GM21786 (cell line): ENCODE measurements at regions not wholly inside any gene's neighbourhood (a gene's known extent, or its start where the extent isn't known, plus 50 kb on each side); places are given as distances from the start of the nearest gene placed in this dataset.

Experiments used
- ATAC-seq: cut with Tn5 transposase; IDR thresholded peaks from one replicate; pipeline ENCODE4 v1.9.1; 2021; ENCODE audit not compliant: unreplicated experiment

GRCh38 chr7:25850735-25851134 is 301.3 kb upstream of the NFE2L3 start:
- ATAC-seq: no peak

DNA sequence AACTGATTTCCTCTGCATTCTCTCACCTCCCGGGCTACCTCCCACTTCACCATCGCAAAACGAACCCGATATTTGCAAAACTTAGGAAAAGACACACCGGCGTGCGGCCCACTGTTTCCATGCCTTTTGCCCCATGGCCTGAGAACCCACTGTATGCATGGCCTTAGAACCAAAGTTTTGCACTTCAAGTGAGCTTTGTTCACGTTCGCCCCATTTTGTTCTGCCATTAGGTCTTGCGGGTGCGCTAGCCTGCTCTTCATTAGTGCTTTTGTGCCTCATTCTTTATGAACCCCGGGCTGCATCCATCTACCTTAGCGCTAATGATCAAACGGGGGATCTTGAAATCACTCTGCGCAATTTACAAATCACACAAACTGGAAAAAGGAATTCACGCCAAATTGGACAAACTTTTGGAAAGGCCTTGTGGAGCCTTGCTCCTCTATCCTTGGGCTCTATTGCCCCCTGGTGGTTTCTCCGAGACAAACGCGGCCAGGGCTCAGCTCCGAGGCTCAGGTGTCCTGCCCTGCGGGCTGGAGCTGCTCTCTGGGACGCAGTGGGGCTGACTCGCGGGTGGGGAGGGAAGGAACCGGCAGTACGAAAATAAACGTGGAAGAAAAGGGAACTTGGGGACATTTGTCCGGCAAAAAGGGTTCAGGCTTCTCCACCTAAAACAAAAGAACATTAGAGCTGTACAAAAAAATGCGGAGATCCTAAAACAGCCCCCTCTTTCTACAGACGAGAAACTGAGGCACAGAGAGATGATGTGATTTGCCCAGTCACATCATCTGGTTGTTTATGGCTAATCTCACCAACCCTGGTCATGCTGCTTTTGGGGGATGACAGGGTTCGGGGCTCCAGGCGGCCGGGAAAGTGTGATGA is 300.4 kb upstream of the NFE2L3 start:
- ATAC-seq: no peak

- ATAC-seq: no peak
Measured at GRCh38 chr7:25852211-25852938, 299.6 kb upstream of the NFE2L3 start.

- no peak for ATAC-seq
Measured at GRCh38 chr7:25852939-25853271, 299.1 kb upstream of the NFE2L3 start.

DNA sequence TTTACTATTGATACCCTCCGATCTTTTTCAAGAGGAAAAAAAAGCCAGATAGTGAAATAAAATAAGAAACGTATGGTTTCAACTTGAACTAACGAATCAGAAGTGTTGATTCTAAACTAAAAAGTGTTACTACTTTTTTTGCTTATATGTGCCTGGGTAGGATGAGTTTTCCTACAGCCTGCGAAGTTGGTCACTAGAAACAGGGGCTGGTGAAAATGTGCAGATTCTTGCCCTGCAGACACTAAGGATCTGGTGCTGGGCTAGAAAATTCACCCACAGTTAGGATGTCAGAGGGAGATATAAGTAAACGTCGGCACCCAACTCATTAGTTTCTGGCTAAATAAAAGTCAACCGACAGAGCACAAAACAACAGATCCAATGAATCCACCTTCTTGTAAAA is 298.7 kb upstream of the NFE2L3 start:
- no peak for ATAC-seq

DNA sequence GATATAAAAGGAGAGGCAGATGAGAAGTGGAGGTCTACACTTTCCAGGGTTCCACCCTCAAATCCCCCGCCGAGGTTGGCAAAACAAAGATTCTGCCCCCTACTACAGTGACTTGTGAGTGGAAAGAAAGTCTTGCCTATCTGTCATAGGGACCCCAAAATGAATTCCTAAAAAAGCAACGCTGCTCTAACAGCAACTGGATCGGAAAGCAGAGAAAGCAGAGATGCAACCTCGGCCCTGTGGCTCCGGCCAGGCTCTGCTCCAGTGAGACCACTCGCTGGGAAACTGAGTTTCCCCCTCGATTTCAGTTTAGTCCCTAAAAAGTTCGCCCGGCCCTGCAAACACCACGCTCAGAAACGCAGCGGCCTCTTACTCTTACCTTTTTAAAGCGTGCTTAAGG is 297.9 kb upstream of the NFE2L3 start:
- no peak for ATAC-seq

- ATAC-seq: no peak
Measured at GRCh38 chr7:25854608-25855497, 297.1 kb upstream of the NFE2L3 start.

DNA sequence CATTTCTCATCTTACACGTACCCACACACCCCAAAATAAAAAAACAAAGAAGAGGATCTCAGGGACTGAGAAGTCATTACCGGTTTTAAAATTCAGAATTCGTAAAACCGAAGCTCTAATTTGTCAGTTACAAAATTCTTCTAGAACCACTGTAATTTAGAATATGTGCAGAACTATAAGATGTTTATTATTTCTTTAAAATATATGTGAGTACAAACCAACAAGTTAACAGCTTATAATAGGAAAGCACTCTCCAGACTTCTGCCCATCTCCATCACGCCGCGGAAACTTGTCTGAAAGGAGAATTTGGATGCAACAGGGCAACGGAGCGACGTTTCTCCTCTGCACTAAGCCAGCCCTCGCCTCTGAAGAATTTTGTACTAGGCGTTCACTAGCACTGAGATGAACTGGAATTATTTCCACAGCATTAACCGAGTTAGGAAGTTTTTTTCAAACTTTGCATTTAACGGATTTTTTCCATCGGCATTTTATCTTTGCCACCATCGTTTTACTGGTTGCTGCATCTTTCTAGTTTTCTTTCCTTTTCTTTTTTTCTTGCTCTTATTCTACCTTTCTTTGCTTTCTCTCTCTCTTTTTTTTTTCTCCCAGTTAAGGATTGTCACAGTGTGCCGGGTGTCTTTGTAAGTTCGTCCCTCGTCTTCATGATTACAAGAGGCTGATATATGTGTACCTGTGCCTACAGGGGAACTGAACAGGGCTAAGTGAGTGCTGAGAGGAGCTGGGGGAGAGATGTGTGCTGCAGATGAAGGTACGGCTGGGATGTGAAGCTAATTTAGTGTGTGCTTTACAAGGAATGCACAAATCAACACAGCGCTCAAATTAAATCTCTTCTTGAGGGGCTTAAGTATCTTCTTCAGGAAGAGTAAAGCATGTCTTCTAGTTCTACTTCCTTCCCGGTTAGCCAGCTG is 295.9 kb upstream of the NFE2L3 start:
- no peak for ATAC-seq

- ATAC-seq: no peak
Measured at GRCh38 chr7:25857376-25858067, 294.5 kb upstream of the NFE2L3 start.

GRCh38 chr7:25858200-25858524 is 293.8 kb upstream of the NFE2L3 start:
- ATAC-seq: no peak

DNA sequence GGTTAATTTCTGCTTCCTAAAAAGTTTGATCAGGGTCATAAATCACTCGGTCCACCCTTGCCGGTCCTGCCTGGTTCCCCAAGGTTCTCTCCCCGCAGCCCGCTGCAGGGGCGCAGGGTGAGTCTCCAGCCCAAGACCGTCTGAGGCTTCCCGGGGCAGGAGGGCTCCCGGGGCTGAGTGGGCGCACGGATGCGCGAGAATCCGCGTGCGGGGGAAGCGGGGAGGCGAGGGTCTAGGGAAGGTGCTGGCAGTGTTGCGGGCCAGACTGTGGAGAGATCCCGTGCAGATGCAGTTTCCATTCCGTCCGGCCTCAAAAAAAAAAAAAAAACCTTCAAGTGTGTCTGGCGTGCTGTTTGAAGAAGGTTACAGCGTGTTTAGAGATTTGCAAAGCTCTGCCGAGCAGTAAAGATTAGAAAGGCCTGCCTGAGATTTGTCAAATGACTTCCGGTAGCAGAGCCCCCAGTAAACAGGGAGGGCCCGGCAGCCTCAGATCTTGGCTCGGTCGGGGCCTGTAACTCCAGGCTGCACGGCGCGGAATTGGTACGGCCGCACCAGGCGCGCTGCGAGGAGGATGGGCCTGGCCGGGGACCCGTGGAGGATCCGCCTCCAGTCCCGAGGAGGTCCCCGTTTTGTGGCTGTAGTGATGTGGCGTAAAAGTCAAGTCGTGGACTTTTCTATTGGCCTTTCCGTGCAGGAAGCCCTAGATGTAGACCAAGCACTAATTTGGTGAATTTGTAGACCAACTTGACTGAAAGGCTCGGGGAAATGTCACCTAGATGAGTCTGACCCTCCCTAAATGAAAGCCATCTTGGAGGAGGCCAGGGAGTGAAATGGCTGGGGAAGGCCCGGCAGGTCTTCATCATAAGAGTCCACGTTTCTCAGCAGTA is 293.2 kb upstream of the NFE2L3 start:
- no peak for ATAC-seq

DNA sequence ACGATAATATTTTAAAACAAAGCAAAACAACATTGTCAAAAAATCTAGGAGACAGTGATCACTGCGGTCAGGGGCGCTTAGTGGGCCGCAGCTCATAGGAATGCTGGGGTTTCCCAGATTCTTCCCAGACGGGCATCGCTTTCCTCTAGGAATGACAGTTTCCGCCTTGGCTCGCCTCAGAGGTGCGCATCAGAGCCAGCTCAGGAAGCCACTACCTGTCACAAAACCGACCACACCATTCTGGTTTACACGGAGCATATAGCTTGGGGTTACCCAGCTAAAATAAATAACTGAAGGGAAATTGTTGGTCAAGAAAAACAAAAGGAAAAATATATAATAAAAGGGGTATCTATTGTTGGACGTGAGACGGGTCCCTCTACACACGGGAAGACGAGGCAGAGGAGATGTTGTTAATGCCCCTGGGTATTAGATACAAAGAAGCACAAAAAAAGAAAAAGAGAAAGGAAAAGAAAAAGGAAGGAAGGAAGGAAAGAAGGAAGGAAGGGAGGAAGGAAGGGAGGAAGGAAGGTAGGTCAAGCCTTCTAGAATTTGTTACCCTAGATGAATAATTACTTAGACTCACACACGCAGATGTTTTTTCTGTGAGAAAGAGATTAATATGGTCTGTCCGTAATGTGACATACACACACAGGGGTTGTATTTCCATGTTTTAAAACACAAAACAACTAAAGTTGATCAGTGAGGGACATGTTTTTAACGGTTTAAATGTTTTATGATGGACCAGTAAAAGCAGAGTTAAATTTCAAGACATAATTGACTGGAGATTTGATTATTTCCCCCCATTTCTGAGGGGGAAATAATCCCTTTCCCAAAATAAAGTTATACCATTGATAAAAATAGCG is 292.4 kb upstream of the NFE2L3 start:
- ATAC-seq: no peak

GRCh38 chr7:25860275-25861163 is 291.5 kb upstream of the NFE2L3 start:
- ATAC-seq: no peak

GRCh38 chr7:25861164-25861496 is 290.9 kb upstream of the NFE2L3 start:
- ATAC-seq: no peak

GRCh38 chr7:25861601-25862260 is 290.3 kb upstream of the NFE2L3 start:
- ATAC-seq: no peak

- ATAC-seq: peak; percentile 87
Measured at GRCh38 chr7:25862261-25863004, 289.6 kb upstream of the NFE2L3 start.
